ENCODE measurements at regions not wholly inside any gene's neighbourhood (a gene's known extent, or its start where the extent isn't known, plus 50 kb on each side); places are given as distances from the start of the nearest gene placed in this dataset.
"Not testable (repeated sequence)": the region's sequence is repeated elsewhere in the genome, so short reads cannot be mapped to it uniquely, and the experiment has no call there.

DNA sequence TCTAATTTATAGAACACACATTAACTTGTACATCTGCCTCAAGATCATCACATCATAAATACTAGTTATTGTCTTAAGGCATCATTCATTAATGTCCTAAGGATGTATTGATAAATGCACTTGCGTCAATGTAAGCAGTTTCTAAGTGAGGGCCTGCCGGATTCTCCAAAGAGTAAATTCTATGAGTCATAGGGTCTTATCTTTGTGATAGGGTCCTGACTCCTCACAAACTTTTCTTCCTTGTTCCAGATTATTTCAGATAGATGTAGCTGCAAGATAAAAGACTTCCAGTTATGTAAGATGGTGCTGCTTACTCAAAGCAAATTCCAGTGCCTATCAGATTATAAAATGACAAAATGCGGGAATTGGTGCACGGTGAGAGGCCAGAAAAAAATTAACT is 315.0 kb upstream of the SLC39A10 start:
- no peak for DNase-seq (ENCODE audit: low read depth)
- TF ChIP-seq, protein P1, sequence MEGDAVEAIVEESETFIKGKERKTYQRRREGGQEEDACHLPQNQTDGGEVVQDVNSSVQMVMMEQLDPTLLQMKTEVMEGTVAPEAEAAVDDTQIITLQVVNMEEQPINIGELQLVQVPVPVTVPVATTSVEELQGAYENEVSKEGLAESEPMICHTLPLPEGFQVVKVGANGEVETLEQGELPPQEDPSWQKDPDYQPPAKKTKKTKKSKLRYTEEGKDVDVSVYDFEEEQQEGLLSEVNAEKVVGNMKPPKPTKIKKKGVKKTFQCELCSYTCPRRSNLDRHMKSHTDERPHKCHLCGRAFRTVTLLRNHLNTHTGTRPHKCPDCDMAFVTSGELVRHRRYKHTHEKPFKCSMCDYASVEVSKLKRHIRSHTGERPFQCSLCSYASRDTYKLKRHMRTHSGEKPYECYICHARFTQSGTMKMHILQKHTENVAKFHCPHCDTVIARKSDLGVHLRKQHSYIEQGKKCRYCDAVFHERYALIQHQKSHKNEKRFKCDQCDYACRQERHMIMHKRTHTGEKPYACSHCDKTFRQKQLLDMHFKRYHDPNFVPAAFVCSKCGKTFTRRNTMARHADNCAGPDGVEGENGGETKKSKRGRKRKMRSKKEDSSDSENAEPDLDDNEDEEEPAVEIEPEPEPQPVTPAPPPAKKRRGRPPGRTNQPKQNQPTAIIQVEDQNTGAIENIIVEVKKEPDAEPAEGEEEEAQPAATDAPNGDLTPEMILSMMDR (conservative IDR thresholded peaks at IDR 0.05; ENCODE audit: low read length): no peak
- no peak overlapping the region for H3K4me3 ChIP-seq (ENCODE audit: low read length)

DNA sequence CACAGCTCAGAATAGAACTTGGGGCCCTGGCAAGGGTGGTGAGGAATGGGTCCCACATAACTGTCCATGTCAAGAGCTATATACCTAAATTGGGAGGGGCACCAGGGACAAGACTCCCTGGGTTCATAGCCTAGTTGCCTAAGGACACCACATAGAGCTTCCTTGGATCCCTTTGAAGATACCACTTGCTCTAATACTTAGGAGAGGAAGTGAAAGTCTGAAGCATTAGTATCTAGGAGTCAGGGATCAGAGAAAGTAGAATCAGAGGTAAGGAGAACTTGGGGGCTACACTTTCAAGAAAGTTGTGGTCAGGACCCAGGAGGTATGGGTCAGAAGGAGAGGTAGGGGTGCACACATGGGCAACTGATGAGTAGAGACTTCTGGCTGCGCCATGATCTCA is 318.2 kb upstream of the SLC39A10 start:
- TF ChIP-seq, protein P1 (conservative IDR thresholded peaks at IDR 0.05; ENCODE audit: low read length): no peak
- DNase-seq (ENCODE audit: low read depth): no peak
- no peak overlapping the region for H3K4me3 ChIP-seq (ENCODE audit: low read length)

DNA sequence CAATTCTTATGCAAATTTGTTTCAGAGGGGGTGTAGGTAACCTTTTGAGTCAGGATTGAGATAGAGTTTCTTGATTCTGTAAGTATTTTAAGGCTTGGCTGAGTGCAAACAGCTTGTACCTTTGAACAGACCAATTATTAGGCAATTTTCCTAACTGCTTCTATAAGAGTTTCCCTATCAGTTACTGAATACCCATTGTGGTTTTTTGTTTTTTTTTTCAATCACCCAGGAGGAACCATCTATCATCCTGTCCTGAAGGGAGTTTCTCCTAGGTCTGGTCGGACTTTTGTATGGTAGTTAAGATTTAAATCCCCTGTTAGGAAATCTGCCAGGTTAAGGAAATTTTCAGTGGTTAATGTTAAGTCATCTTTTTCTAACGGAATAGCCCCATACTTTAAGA is 319.4 kb upstream of the SLC39A10 start:
- no peak for DNase-seq (ENCODE audit: low read depth)
- no peak overlapping the region for H3K4me3 ChIP-seq (ENCODE audit: low read length)
- TF ChIP-seq, protein P1 (conservative IDR thresholded peaks at IDR 0.05; ENCODE audit: low read length): no peak

DNA sequence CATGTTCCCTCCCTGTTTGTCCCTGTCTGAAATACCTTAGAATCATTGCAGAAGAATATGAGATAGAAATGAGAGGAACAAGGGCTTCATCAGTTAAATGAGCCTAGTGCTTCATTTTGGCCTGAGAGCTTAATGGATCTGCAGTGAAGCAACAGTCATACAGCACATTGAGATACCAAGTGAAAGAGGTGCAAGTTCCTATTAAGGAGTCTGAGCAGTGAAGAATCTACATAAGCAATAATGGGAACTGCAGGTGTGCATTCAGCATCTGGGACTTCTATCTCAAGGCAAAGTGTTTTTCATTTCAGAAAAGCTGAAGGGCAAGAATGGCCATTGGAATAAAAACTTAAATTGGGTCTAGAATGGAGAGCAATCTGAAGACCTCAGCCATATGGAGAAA is 323.2 kb upstream of the SLC39A10 start:
- no peak for DNase-seq (ENCODE audit: low read depth)
- TF ChIP-seq, protein P1 (conservative IDR thresholded peaks at IDR 0.05; ENCODE audit: low read length): no peak
- H3K4me3 ChIP-seq (ENCODE audit: low read length): no peak overlapping the region

DNA sequence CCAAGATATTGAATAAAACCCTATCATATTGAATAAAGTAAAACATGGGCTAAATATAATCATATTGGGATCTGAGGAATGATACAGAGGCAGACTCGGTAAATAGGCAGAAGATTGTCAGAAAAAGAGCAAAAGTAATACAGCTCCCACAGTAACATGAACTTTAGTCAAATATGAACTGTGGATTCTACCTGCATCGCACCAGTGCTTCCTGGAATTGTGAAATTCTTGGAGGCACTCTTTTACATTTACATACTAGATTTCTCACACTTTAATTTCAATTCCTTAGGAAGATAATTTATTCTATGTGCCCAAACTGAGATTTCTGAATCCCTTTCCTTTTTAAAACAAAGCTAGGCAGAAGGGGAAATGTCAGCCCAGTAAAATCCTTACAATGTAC is 325.1 kb upstream of the SLC39A10 start:
- H3K4me3 ChIP-seq (ENCODE audit: low read length): no peak overlapping the region
- DNase-seq (ENCODE audit: low read depth): no peak
- TF ChIP-seq, protein P1 (conservative IDR thresholded peaks at IDR 0.05; ENCODE audit: low read length): no peak

DNA sequence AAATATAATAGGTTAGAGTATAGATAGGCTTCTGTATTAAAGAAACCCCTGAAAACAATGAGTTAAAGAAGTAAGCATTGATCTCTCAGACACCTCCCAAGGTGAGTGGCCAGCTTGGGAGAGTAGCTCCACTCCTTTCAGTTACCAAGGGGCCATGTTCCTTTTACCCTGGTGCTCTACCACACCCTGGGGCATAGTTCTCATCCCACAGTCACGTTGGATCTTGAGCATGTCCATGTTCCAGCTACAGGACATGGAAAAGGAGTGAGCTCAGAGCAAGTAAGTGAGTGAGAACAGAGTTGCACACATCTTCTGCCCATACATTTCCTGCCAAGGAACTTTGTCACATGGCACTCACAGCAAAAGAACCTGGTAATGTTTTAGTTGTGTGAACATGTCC is 325.9 kb upstream of the SLC39A10 start:
- DNase-seq (ENCODE audit: low read depth): no peak
- TF ChIP-seq, protein P1 (conservative IDR thresholded peaks at IDR 0.05; ENCODE audit: low read length): no peak
- H3K4me3 ChIP-seq (ENCODE audit: low read length): no peak overlapping the region

DNA sequence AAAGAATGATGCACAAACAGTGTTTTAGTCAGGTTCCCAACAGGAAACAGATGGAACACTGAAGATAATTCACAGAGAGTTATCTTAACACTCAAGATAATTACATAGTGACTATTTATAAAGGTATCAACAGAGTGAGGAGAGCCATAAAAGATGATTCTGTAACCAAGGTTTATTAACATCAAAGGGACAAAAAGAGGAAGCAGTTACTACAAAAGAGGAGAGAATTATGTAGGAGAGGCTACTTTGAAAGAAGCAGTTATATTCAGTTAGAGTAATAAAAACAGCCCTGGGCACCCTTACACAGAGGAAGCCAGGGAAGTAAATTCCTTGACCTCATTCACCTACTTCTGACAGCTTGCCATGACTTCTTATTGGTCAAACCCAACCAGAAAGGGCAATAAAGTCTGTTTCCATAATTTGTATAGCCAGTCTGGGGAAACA is 326.5 kb upstream of the SLC39A10 start:
- H3K4me3 ChIP-seq (ENCODE audit: low read length): no peak overlapping the region
- DNase-seq (ENCODE audit: low read depth): no peak
- TF ChIP-seq, protein P1 (conservative IDR thresholded peaks at IDR 0.05; ENCODE audit: low read length): no peak

DNA sequence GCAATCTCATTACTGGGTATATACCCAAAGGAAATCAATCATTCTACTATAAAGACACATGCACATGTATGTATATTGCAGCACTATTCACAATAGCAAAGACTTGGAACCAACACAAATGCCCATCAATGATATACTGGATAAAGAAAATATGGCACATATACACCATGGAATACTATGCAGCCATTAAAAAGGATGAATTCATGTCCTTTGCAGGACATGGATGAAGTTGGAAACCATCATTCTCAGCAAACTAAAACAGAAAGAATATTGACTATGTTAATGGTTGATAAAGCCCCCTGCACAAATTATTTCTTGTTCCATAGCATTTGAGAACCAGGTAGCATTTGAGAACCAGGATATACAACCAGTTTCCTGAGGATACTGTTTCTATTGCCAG is 327.2 kb upstream of the SLC39A10 start:
- not testable (repeated sequence) for H3K4me3 ChIP-seq (ENCODE audit: low read length); DNase-seq (ENCODE audit: low read depth)
